HEK293T (cell line): ENCODE measurements at regions not wholly inside any gene's neighbourhood (a gene's known extent, or its start where the extent isn't known, plus 50 kb on each side); places are given as distances from the start of the nearest gene placed in this dataset.
A peak's percentile ranks its signal among the peaks of the same experiment; 100 is the strongest.

Experiments used
- CTCF ChIA-PET: fragments of 350-600 bp; formaldehyde crosslinking; extraction: SDS; loops from one replicate; lab custom pipeline; 2021; ENCODE audit warnings: antibody characterized with exemption, inconsistent platforms; lab: Yijun Ruan, JAX
- POLR2A ChIA-PET: fragments of 350-600 bp; formaldehyde crosslinking; extraction: SDS; loops from one replicate; lab custom pipeline; 2020; ENCODE audit warnings: antibody characterized with exemption, inconsistent platforms; lab: Yijun Ruan, JAX
- DNase-seq: peaks from one replicate; pipeline ENCODE4 v3.0.0; 2012; ENCODE audit warnings: mixed read lengths; ENCODE audit errors: extremely low spot score
- ARNT ChIP-seq: fragments of 450-650 bp; IDR thresholded peaks from 2 replicates; pipeline ENCODE4 v1.6.1; 2017; ENCODE audit warnings: mild to moderate bottlenecking
- BHLHE40 ChIP-seq: fragments of 450-650 bp; IDR thresholded peaks from 2 replicates; pipeline ENCODE4 v1.6.1; 2016; ENCODE audit warnings: mild to moderate bottlenecking, moderate library complexity, borderline replicate concordance
- CTBP1 ChIP-seq: fragments of 450-650 bp; IDR thresholded peaks from 2 replicates; pipeline ENCODE4 v1.6.1; 2016; ENCODE audit warnings: borderline replicate concordance
- ELF4 ChIP-seq: fragments of 450-650 bp; IDR thresholded peaks from 2 replicates; pipeline ENCODE4 v1.6.1; 2017; ENCODE audit warnings: antibody characterized with exemption
- FOXA1 ChIP-seq: fragments of 450-650 bp; IDR thresholded peaks from 2 replicates; pipeline ENCODE4 v1.6.1; 2016; ENCODE audit warnings: mild to moderate bottlenecking
- FOXK2 ChIP-seq: fragments of 450-650 bp; IDR thresholded peaks from 2 replicates; pipeline ENCODE4 v1.6.1; 2016; ENCODE audit warnings: mild to moderate bottlenecking
- FOXM1 ChIP-seq: fragments of 450-650 bp; IDR thresholded peaks from 2 replicates; pipeline ENCODE4 v1.6.1; 2017; ENCODE audit warnings: mild to moderate bottlenecking, borderline replicate concordance
- HDGF ChIP-seq: fragments of 450-650 bp; IDR thresholded peaks from 2 replicates; pipeline ENCODE4 v1.6.1; 2017; ENCODE audit warnings: antibody characterized with exemption, borderline replicate concordance
- L3MBTL2 ChIP-seq: fragments of 450-650 bp; conservative IDR thresholded peaks from 2 replicates; pipeline ENCODE4 v1.6.1; 2016; ENCODE audit warnings: mild to moderate bottlenecking
- LEF1 ChIP-seq: fragments of 450-650 bp; IDR thresholded peaks from 2 replicates; pipeline ENCODE4 v1.6.1; 2017; ENCODE audit warnings: mild to moderate bottlenecking, borderline replicate concordance
- NFRKB ChIP-seq: fragments of 450-650 bp; IDR thresholded peaks from 2 replicates; pipeline ENCODE4 v1.6.1; 2016; ENCODE audit warnings: mild to moderate bottlenecking, moderate library complexity
- SP1 ChIP-seq: fragments of 450-650 bp; IDR thresholded peaks from 2 replicates; pipeline ENCODE4 v1.6.1; 2017
- SUZ12 ChIP-seq: fragments of 450-650 bp; IDR thresholded peaks from 2 replicates; pipeline ENCODE4 v1.6.1; 2016; ENCODE audit warnings: mild to moderate bottlenecking
- TARDBP ChIP-seq: fragments of 450-650 bp; IDR thresholded peaks from 2 replicates; pipeline ENCODE4 v1.6.1; 2016
- ZNF384 ChIP-seq: fragments of 450-650 bp; IDR thresholded peaks from 2 replicates; pipeline ENCODE4 v1.6.1; 2016
- TF ChIP-seq, protein P1 (sequence below): fragments of 450-650 bp; IDR thresholded peaks from 2 replicates; pipeline ENCODE4 v1.6.1; 2016

DNA sequence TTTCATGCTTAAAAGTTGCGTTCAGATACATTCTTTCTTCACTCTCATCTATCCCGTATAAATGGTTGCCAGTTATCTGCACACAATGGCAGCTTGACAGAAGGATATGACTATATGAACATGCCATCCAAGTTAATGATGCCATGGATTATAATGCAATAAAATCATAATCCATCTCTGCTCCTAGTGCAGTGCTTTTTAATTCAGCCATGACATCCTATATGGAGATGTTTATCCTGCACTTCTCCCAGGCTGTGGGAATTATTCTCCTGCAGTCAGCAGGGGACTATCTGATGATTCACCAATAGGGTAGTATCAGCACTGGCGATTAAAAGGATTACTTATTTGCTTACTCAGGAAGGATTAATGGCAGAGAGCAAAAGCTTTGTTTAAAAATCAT, 273.8 kb downstream of the SAMD5 start:
- TF ChIP-seq TARDBP (no peak), ZNF384 (no peak), LEF1 (no peak), BHLHE40 (no peak), CTBP1 (no peak), SUZ12 (no peak)
- DNase-seq = peak; percentile 25
- CTCF ChIA-PET = no interaction called here
- POLR2A ChIA-PET = no interaction called here

GRCh38 chr6:147784371-147784770, 275.9 kb downstream of the SAMD5 start:
- TF ChIP-seq SP1 (no peak), BHLHE40 (no peak), SUZ12 (no peak), ZNF384 (no peak), FOXA1 (no peak), ELF4 (no peak), LEF1 (no peak), ARNT (no peak), NFRKB (no peak), HDGF (no peak), FOXK2 (no peak), TARDBP (no peak), FOXM1 (no peak), L3MBTL2 (no peak), CTBP1 (no peak)
- ChIA-PET CTCF (no interaction called here), POLR2A (no interaction called here)
- DNase-seq = no peak

DNA sequence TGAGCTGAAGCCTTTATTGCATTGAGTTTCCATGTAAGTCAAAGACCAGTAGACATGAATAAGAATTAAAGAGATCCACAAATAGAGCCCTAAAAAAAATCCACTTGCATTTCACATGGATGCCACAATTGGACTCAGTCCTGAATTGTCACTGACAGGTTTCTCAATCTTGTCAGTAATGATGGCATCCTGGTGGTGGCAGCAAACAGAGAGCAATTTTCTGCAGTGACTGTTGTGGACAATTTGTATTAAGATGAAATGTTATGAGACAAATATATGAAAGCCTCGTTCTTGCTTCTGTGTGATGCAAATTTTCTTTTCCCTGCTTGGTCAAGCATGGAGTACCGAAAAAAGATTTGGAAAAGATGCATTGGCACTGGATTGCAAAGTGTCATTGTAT, 278.9 kb downstream of the SAMD5 start:
- CTCF ChIA-PET = interaction anchor here (0.6 kb wide), 1 partner anchor 279 kb away, joined by 3 read pairs; no protein-coding TSS in a partner anchor
- POLR2A ChIA-PET = no interaction called here
- DNase-seq = no peak
- TF ChIP-seq FOXA1 (no peak), CTBP1 (no peak), SP1 (no peak), ELF4 (no peak), TARDBP (no peak)
- TF ChIP-seq, protein P1, sequence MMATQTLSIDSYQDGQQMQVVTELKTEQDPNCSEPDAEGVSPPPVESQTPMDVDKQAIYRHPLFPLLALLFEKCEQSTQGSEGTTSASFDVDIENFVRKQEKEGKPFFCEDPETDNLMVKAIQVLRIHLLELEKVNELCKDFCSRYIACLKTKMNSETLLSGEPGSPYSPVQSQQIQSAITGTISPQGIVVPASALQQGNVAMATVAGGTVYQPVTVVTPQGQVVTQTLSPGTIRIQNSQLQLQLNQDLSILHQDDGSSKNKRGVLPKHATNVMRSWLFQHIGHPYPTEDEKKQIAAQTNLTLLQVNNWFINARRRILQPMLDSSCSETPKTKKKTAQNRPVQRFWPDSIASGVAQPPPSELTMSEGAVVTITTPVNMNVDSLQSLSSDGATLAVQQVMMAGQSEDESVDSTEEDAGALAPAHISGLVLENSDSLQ = no peak

GRCh38 chr6:147789430-147789947, 281.0 kb downstream of the SAMD5 start:
- DNase-seq = no peak
- POLR2A ChIA-PET = no interaction called here
- CTCF ChIA-PET = no interaction called here
- TF ChIP-seq ZNF384 (no peak), FOXA1 (no peak), ARNT (no peak), FOXK2 (no peak), HDGF (no peak), L3MBTL2 (no peak), SP1 (no peak), SUZ12 (no peak), NFRKB (no peak), TARDBP (no peak), LEF1 (no peak), FOXM1 (no peak), BHLHE40 (no peak), CTBP1 (no peak), ELF4 (no peak)
- TF ChIP-seq, protein P1 = no peak

DNA sequence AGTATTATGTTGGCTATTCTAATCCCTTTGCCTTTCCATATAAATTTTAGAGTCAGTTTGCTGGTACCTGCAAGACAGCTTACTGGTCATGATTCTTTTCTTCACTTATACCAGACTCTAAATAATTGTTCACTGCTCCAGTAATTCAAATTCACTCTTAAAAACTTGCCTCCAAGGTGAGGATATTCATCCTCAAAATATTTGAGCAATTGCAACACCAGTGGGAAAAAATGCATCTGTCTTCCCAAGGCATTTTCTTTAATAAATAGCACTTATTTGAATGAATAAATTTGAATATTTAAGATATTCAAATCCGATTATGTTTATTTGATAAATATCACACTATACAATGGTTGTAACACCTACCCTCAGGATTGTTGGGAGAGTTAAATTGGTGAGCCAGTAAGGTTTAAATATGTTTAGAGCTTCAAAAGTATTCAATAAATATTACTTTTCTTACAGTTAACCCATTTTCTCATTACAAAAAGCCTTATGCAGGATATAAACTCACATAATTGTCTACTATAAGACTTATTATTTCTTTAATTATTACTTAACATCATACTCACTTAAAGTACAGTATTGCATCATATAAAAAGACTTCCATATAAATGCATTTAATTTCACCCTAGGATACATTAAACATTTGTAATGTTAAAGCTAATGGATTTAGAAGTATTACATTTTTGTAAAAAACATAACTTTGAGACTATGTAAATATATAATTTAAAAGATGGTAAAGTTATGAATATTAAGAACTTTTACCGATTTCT, 285.6 kb downstream of the SAMD5 start:
- DNase-seq = no peak
- CTCF ChIA-PET = no interaction called here
- TF ChIP-seq LEF1 (no peak), HDGF (no peak), ARNT (no peak), BHLHE40 (no peak), SP1 (no peak), SUZ12 (no peak), FOXM1 (no peak), FOXK2 (no peak), FOXA1 (no peak), TARDBP (no peak), CTBP1 (no peak), ELF4 (no peak), L3MBTL2 (no peak), NFRKB (no peak), ZNF384 (no peak)
- TF ChIP-seq, protein P1 = no peak
- POLR2A ChIA-PET = no interaction called here

DNA sequence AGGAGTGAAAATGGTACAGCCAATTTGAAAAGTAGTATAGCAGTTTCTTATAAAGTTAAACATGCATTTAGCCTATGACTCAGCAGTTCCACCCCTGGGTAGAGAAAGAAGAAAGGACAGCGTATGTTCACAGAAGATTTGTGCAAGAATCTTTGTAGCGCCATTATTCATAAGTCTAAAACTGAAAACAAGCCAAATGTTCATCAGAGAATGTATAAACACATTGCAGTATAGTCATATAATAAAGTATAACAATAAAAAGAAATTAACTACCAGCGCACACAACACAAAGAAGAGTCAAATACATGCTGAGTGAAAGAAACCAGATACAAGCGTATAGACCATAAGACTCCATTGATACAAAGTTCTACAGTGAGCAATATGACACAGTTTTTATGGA, 294.0 kb downstream of the SAMD5 start:
- ChIA-PET POLR2A (no interaction called here), CTCF (no interaction called here)
- no peak for DNase-seq
- TF ChIP-seq HDGF (no peak), BHLHE40 (no peak), NFRKB (no peak), SP1 (no peak), ELF4 (no peak), LEF1 (no peak), FOXA1 (no peak)
- TF ChIP-seq, protein P1 = no peak
